Astrocyte (in vitro differentiated cells and primary cell): ENCODE measurements at regions not wholly inside any gene's neighbourhood (a gene's known extent, or its start where the extent isn't known, plus 50 kb on each side); places are given as distances from the start of the nearest gene placed in this dataset.

ENCODE experiments used
- DNase-seq: peaks from one replicate; pipeline ENCODE4 v3.0.0-alpha.2; 2010; ENCODE audit warnings: low read depth
- FAIRE-seq: peaks from 2 replicates; lab custom pipeline; 2011; peaks lifted over from hg19 to GRCh38; lab: Jason Lieb, UNC
- H2AFZ ChIP-seq: 2 replicates; pipeline ENCODE4 v1.6.0; 2012; ENCODE audit warnings: low read depth, low read length, inconsistent platforms
- H3K27ac ChIP-seq: 2 replicates; pipeline ENCODE4 v1.5.1; 2011; ENCODE audit warnings: low read depth, low read length, inconsistent platforms
- H3K27me3 ChIP-seq: 2 replicates; pipeline ENCODE4 v1.6.0; 2011; ENCODE audit warnings: low read length, inconsistent platforms; ENCODE audit not compliant: insufficient read depth
- H3K36me3 ChIP-seq: 2 replicates; pipeline ENCODE4 v1.5.1; 2011; ENCODE audit warnings: low read length, inconsistent platforms; ENCODE audit not compliant: insufficient read depth
- H3K4me1 ChIP-seq: 2 replicates; pipeline ENCODE4 v1.5.1; 2011; ENCODE audit warnings: low read length, inconsistent platforms; ENCODE audit not compliant: insufficient read depth
- H3K4me2 ChIP-seq: 2 replicates; pipeline ENCODE4 v1.6.0; 2012; ENCODE audit warnings: low read length, inconsistent platforms
- H3K4me3 ChIP-seq: 2 replicates; pipeline ENCODE4 v1.5.1; 2011; ENCODE audit warnings: low read depth, mild to moderate bottlenecking, low read length, inconsistent platforms; ENCODE audit not compliant: insufficient read depth
- H3K79me2 ChIP-seq: 2 replicates; pipeline ENCODE4 v1.6.0; 2012; ENCODE audit warnings: mild to moderate bottlenecking, low read length, inconsistent platforms; ENCODE audit not compliant: insufficient read depth
- H3K9ac ChIP-seq: 2 replicates; pipeline ENCODE4 v1.6.0; 2012; ENCODE audit warnings: mild to moderate bottlenecking, low read length, inconsistent platforms
- H3K9me3 ChIP-seq: 2 replicates; pipeline ENCODE4 v1.5.1; 2012; ENCODE audit warnings: low read depth, mild to moderate bottlenecking, low read length, inconsistent platforms; ENCODE audit not compliant: insufficient read depth
- H4K20me1 ChIP-seq: 2 replicates; pipeline ENCODE4 v1.6.0; 2012; ENCODE audit warnings: low read length, inconsistent platforms; ENCODE audit not compliant: insufficient read depth
- H3K27ac Mint-ChIP-seq: one replicate; pipeline ENCODE4 v1.8.0; 2021; ENCODE audit warnings: mild to moderate bottlenecking, mixed read lengths; ENCODE audit not compliant: unreplicated experiment
- H3K27me3 Mint-ChIP-seq: one replicate; pipeline ENCODE4 v1.8.0; 2021; ENCODE audit warnings: low read depth, mixed read lengths; ENCODE audit not compliant: unreplicated experiment
- H3K36me3 Mint-ChIP-seq: one replicate; pipeline ENCODE4 v1.8.0; 2021; ENCODE audit warnings: low read depth, mixed read lengths; ENCODE audit not compliant: unreplicated experiment
- H3K4me1 Mint-ChIP-seq: one replicate; pipeline ENCODE4 v1.8.0; 2021; ENCODE audit warnings: low read depth, mixed read lengths; ENCODE audit not compliant: unreplicated experiment
- H3K4me3 Mint-ChIP-seq: one replicate; pipeline ENCODE4 v1.8.0; 2021; ENCODE audit warnings: mild to moderate bottlenecking, moderate library complexity, mixed read lengths; ENCODE audit not compliant: unreplicated experiment
- H3K9me3 Mint-ChIP-seq: one replicate; pipeline ENCODE4 v1.8.0; 2021; ENCODE audit warnings: mild to moderate bottlenecking, mixed read lengths; ENCODE audit not compliant: unreplicated experiment
- EZH2 ChIP-seq: IDR thresholded peaks from 2 replicates; pipeline ENCODE4 v1.6.1; 2012; ENCODE audit warnings: mild to moderate bottlenecking, low read length, inconsistent platforms; ENCODE audit not compliant: insufficient read depth
- TF ChIP-seq, protein P1 (sequence below): IDR thresholded peaks from 2 replicates; pipeline ENCODE4 v1.5.1; 2011; ENCODE audit warnings: low read depth, mild to moderate bottlenecking, inconsistent platforms, low read length, moderate library complexity; ENCODE audit not compliant: insufficient read depth

GRCh38 chr2:203619267-203619878 is 84.3 kb upstream of the RAPH1 start:
- Mint-ChIP-seq H3K4me3 (no peak overlapping the region), H3K27ac (no peak overlapping the region), H3K36me3 (no peaks in the 10 kb centered on the region), H3K27me3 (peaks cover 10% of the 10 kb centered on the region), H3K4me1 (peaks cover 12% of the 10 kb centered on the region), H3K9me3 (peaks cover 4% of the 10 kb centered on the region)
- no peaks in the 10 kb centered on the region for H3K36me3 ChIP-seq
- DNase-seq: no peak
- FAIRE-seq: no peak
- no peak overlapping the region for H3K27ac ChIP-seq
- H2AFZ ChIP-seq: no peak overlapping the region
- no peak overlapping the region for H3K9ac ChIP-seq
- no peaks in the 10 kb centered on the region for H3K27me3 ChIP-seq
- TF ChIP-seq EZH2: no peak
- TF ChIP-seq, protein P1, sequence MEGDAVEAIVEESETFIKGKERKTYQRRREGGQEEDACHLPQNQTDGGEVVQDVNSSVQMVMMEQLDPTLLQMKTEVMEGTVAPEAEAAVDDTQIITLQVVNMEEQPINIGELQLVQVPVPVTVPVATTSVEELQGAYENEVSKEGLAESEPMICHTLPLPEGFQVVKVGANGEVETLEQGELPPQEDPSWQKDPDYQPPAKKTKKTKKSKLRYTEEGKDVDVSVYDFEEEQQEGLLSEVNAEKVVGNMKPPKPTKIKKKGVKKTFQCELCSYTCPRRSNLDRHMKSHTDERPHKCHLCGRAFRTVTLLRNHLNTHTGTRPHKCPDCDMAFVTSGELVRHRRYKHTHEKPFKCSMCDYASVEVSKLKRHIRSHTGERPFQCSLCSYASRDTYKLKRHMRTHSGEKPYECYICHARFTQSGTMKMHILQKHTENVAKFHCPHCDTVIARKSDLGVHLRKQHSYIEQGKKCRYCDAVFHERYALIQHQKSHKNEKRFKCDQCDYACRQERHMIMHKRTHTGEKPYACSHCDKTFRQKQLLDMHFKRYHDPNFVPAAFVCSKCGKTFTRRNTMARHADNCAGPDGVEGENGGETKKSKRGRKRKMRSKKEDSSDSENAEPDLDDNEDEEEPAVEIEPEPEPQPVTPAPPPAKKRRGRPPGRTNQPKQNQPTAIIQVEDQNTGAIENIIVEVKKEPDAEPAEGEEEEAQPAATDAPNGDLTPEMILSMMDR: no peak
- H3K79me2 ChIP-seq: no peaks in the 10 kb centered on the region
- H3K4me3 ChIP-seq: no peak overlapping the region
- no peak overlapping the region for H3K4me2 ChIP-seq
- no peaks in the 10 kb centered on the region for H4K20me1 ChIP-seq
- H3K4me1 ChIP-seq: peaks cover 8% of the 10 kb centered on the region
- no peaks in the 10 kb centered on the region for H3K9me3 ChIP-seq

DNA sequence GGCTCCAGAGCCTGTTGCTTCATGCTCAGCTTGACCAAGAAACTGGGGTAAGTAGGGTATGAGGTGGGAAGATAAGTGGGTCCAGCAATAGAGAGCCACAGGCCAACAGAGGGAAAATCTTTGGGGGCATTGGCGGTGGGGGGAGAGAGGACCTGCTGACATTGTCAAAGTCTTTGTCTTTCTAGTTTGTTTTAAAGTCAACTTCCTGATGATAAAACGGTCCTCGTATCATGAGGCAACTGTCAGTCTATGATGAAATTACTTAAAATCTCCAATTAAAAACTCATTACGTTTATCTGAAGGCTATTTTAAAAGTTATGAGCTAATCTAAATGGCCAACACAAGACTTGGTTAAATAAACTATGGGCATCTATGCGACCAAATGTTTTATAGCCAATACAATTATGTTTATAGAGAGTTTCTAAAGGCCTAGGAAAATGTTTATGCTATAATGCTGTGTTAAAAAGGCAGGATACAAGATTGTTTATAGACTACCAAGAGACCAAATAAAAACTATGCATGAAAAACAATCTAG is 84.4 kb upstream of the CD28 start:
- Histone ChIP-seq H3K4me1 (peaks cover 8% of the 10 kb centered on the region), H3K9me3 (no peaks in the 10 kb centered on the region), H3K4me3 (no peak overlapping the region), H3K27ac (no peak overlapping the region), H2AFZ (no peak overlapping the region), H3K79me2 (no peaks in the 10 kb centered on the region), H4K20me1 (no peaks in the 10 kb centered on the region), H3K4me2 (no peak overlapping the region), H3K27me3 (no peaks in the 10 kb centered on the region), H3K9ac (no peak overlapping the region), H3K36me3 (no peaks in the 10 kb centered on the region)
- Mint-ChIP-seq H3K27ac (peak overlapping the region; percentile 95), H3K36me3 (no peaks in the 10 kb centered on the region), H3K9me3 (peaks cover 4% of the 10 kb centered on the region), H3K27me3 (peaks cover 6% of the 10 kb centered on the region), H3K4me1 (peaks cover 18% of the 10 kb centered on the region), H3K4me3 (no peak overlapping the region)
- no peak for DNase-seq
- no peak for TF ChIP-seq EZH2
- TF ChIP-seq, protein P1: no peak
- FAIRE-seq: no peak

GRCh38 chr2:203623096-203623495 is 83.3 kb upstream of the CD28 start:
- Histone ChIP-seq H3K36me3 (no peaks in the 10 kb centered on the region), H3K27ac (peak overlapping the region; percentile 86), H4K20me1 (no peaks in the 10 kb centered on the region), H3K9me3 (no peaks in the 10 kb centered on the region), H3K4me1 (peaks cover 8% of the 10 kb centered on the region), H3K9ac (peak overlapping the region; percentile 46), H3K79me2 (no peaks in the 10 kb centered on the region), H3K4me2 (peak overlapping the region; percentile 7), H3K27me3 (no peaks in the 10 kb centered on the region), H3K4me3 (no peak overlapping the region), H2AFZ (no peak overlapping the region)
- Mint-ChIP-seq H3K9me3 (peaks cover 4% of the 10 kb centered on the region), H3K4me3 (peak overlapping the region; percentile 24), H3K27me3 (no peaks in the 10 kb centered on the region), H3K4me1 (peaks cover 21% of the 10 kb centered on the region), H3K36me3 (no peaks in the 10 kb centered on the region), H3K27ac (peak overlapping the region; percentile 95)
- peak; percentile 97 for DNase-seq
- TF ChIP-seq EZH2: no peak
- TF ChIP-seq, protein P1: no peak
- peak; percentile 87 for FAIRE-seq
